Ecto neural progenitor cell (in vitro differentiated cells): ENCODE measurements at regions not wholly inside any gene's neighbourhood (a gene's known extent, or its start where the extent isn't known, plus 50 kb on each side); places are given as distances from the start of the nearest gene placed in this dataset.

Experiments used
- DNase-seq: peaks from one replicate; pipeline ENCODE4 v3.0.0-alpha.2; 2018; ENCODE audit warnings: low spot score

GRCh38 chr2:106572541-106573450 is 85.6 kb downstream of the CD8B2 start:
- DNase-seq: no peak

GRCh38 chr2:106573773-106574172 is 86.6 kb downstream of the CD8B2 start:
- no peak for DNase-seq

- peak; percentile 66 for DNase-seq
Observed at GRCh38 chr2:106575955-106576354, 88.8 kb downstream of the CD8B2 start.

GRCh38 chr2:106577255-106577651 is 90.1 kb downstream of the CD8B2 start:
- no peak for DNase-seq

- no peak for DNase-seq
Observed at GRCh38 chr2:106579750-106580197, 92.6 kb downstream of the CD8B2 start.

- DNase-seq: no peak
Observed at GRCh38 chr2:106580241-106580640, 93.1 kb downstream of the CD8B2 start.

- no peak for DNase-seq
Observed at GRCh38 chr2:106581328-106581727, 94.2 kb downstream of the CD8B2 start.

GRCh38 chr2:106581755-106582147 is 94.6 kb downstream of the CD8B2 start:
- no peak for DNase-seq

- DNase-seq: peak; percentile 77
Observed at GRCh38 chr2:106582148-106583143, 95.3 kb downstream of the CD8B2 start.

DNA sequence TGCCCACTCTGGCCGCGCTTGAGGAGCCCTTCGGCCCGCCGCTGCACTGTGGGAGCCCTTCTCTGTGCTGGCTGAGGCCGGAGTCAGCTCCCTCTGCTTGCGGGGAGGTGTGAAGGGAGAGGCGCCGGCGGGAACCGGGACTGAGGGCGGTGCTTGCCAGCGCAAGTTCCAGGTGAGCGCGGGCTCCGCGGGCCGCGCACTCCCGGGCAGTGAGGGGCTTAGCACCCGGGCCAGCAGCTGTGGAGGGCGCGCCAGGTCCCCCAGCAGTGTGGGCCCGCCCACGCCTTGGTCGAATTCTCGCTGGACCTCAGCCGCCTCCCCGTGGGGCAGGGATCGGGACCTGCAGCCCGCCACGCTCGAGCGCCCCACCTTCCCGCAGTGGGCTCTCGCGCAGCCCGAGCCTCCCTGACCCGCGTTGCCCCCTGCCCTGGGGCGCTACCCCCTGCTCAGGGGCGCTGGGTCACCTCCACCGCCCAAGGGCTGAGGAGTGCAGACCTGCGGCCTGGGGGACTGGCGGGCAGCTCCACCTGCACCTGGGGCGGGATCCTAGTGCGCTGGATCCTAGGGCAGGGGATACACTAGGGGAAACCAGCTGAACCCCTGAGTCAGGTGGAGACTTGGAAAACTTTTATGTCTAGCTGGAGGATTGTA is 97.3 kb downstream of the CD8B2 start:
- DNase-seq: no peak

DNA sequence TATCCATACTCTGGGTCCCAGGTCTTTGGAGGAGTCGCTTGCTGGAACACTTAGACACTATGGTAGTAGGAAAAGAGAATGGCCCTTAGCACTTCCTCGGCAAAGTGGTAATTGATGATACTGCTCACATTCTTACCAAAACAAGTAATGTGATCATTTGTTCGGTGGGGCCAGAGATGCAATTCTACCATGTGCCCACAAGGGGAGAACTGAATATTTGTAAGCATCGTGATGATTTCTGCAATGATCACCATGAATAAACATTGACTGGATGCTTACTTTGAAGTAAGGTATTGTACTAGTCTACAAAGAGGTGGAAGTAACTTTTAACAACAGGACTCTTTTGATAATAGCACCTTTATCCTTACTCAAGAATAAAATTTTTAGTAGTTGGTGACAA is 109.7 kb downstream of the CD8B2 start:
- no peak for DNase-seq

- DNase-seq: no peak
Observed at GRCh38 chr2:106599540-106599939, 112.4 kb downstream of the CD8B2 start.

DNA sequence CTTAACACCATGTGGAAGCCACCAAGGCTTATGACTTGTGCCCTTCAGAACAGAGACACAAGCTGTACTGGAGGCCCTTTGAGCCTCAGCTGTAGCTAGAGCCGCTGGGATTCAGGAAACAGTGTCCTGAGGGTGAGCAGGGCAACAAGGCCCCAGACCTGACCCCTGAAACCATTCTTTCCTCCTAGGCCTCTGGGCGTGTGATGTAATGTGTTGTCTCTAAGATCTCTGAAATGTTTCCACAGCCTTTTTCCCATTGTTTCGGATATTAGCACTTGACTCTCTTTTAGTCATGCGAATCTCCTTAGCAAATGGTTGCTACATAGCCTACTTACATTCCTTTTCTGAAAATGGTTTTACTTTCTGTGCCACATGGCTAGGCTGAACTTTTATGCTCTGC is 114.9 kb downstream of the CD8B2 start:
- no peak for DNase-seq

DNA sequence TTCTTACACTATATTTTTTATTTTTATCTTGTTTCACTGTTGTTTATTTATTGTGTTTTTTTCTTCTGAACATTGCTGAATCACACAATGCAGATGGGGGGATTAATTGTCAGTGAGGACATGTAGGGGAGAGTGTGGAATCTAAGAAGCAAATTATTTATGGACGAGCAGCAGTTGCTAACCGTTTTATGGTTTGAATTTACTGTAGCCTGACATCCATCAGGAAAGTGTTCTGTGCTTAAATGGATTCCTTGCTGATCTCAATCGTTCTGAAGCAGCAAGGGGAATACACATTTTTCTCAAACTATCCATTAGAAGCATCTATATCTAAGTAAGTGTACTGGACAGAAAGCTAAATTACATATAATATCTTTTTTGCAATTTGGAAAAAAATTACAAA is 119.5 kb downstream of the CD8B2 start:
- no peak for DNase-seq

DNA sequence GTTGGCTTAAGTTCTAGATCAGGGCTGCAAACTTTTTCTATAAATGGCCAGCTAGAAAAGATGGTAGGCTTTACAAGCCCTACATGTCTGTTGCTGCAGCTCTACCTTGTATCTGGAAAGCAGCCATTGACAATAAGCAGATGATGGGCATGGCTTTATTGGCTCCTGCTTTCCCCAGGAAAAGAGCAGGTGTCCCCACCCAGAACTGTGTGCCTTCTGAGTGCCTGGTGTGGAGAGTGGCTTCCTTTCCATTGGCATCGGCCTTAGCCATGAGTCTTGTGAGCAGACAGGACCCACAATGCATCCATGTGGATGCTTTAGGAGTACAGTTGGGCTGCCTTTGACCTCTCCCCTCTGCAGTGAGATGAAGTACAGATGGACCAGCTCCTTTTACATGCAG is 120.2 kb downstream of the CD8B2 start:
- no peak for DNase-seq

DNA sequence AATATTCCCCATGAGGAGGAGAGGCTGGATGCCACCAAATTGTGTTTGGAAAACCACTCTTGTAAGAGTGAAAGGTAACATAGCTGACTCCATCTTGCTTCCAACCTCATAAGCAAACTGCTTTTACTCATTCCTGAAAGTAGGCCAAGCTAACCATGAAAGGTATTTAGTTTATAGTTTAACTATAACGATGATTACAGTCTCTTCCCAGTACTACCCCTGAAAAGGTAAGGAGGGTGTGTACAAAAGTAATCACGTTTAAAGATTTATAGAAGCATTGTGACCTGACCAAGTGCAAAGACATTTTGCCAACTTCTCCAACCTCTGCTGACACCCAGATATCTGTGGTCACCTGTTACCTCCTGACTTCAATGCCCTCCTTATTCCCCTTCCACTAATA is 122.6 kb downstream of the CD8B2 start:
- no peak for DNase-seq

DNA sequence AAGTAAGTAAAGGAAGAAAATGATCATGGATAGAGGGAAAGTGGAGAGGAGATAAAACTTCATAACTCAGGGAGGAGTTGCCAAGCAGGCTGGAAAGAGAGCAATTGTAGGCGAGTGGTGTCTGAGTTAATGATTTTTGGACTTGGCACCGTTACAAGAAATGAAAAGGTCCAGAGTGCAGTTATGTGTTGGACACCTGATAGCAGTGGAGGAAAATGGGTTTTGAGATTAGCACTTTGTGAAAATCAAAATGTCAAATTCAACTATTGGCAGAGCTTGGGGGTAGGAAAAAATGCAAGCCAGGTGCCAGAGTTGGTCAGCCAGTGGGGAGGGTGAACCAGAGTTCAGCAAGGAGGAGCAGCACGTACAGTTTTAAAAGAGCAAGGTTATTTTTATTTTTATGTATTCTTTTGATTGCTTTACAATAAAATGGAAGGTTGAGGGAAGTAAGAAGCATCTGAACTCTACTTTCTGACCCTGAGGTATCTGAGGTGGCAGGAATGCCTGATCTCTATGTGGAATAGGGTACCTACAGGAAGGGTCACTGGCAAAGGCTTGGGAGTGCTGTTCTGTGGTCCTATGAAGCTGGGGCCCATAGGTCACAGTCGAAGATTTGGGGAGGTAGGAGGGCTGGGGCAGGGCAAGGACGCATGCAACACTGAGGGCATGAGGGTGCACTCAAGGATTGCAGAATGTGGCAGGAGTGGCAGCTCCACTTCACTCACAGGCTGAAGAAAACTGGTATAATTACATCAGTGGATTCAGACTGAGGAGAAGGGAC is 127.5 kb downstream of the CD8B2 start:
- DNase-seq: no peak

- no peak for DNase-seq
Observed at GRCh38 chr2:106618614-106619013, 131.4 kb downstream of the CD8B2 start.

DNA sequence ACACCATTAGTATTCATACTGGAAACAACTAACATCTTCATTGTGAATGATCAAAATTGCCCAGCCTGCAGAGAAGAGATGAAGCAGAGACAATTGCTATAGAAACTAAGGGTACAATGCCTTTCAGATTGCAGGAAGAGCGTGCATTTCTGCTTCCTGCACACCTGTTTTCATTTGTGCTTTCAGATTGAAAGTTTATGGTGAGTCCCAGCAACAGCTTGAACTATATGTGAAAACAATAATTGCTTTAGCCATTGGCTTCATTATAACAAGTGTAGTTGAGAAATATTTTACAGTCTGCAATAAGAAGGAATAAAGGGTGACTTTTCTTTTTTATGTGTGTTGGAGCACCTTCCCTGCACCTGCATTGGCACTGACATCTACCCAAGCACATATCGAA is 136.3 kb downstream of the CD8B2 start:
- DNase-seq: no peak

DNA sequence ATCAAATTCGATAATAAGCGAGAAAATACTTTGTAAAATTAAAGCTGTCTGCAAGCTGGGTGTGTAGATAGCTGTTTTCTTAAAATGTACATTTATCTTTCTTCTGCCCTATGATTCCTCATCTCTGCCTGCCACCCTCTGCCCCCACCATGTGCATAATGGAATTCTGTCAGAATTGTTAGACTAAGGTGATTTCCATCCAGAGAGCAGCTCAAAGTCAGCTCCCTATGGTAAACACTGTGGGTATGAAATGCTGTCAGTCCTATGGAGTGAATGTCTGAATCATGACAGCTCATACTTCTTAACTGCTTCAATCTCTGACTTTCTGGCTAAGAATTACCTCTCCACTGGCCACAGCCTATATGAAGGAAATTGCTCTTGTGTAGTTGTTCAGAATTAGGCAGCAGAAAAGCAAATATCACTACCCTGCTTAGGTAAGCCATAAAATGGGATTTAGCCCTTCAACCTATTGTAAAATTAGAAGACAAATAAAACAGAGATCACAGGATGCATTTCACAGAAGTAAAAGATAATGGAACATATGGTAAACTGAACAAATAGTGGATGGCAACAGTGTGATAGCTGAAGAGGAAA is 137.7 kb downstream of the CD8B2 start:
- no peak for DNase-seq

DNA sequence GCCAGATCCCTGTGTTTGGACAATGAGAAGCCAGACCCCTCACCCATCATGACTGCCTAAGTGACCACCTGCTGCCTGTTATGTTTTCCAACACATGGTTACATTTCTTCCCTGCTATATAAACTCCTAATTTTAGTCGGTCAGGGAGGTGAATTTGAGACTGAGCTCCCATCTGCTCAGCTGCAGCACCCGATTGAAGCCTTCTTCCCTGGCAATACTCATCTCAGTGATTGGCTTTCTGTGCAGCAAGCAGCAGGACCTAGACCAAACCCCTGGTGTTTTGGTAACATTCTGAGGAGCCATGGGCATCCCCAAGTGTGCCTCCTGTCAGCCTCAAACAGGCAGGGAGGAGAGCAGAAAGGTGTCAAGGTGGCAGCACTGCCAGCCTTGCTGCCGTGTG is 141.2 kb downstream of the CD8B2 start:
- no peak for DNase-seq
